GM23248 (cell line): ENCODE measurements at regions not wholly inside any gene's neighbourhood (a gene's known extent, or its start where the extent isn't known, plus 50 kb on each side); places are given as distances from the start of the nearest gene placed in this dataset.

Experiments
- EZH2 ChIP-seq: fragments of 200-600 bp; sonication (generic); IDR thresholded peaks from 2 replicates; pipeline ENCODE4 v1.6.1; 2018; ENCODE audit warnings: antibody characterized with exemption, mild to moderate bottlenecking; ENCODE audit not compliant: insufficient read depth, poor library complexity, severe bottlenecking
- EZH2phosphoT487 ChIP-seq: fragments of 200-600 bp; sonication (generic); IDR thresholded peaks from 2 replicates; pipeline ENCODE4 v1.6.1; 2018; ENCODE audit warnings: antibody characterized with exemption, moderate library complexity, mild to moderate bottlenecking, low read depth; ENCODE audit not compliant: insufficient read depth

- TF ChIP-seq EZH2 (no peak), EZH2phosphoT487 (no peak)
Measured at GRCh38 chr9:108643731-108644510, 211.9 kb downstream of the ACTL7B start.
